Thymus (tissue), 11 donors: ENCODE measurements at regions not wholly inside any gene's neighbourhood (a gene's known extent, or its start where the extent isn't known, plus 50 kb on each side); places are given as distances from the start of the nearest gene placed in this dataset.
"Not testable (repeated sequence)": the region's sequence is repeated elsewhere in the genome, so short reads cannot be mapped to it uniquely, and the experiment has no call there.

ENCODE experiments used
- DNase-seq, 9 donors: peaks; one replicate each; pipeline ENCODE4 v3.0.0-alpha.2; 2013; ENCODE audit warnings: low spot score in 9 of 9, low read depth in 6 of 9, missing footprints in 1 of 9
- H3K27ac ChIP-seq, 2 donors: one replicate each; pipeline ENCODE4 v1.5.1; 2013; ENCODE audit warnings: control low read depth in 1 of 2, low read depth in 1 of 2, low read length in 1 of 2, mild to moderate bottlenecking in 1 of 2, moderate library complexity in 1 of 2
- H3K27me3 ChIP-seq, 2 donors: one replicate each; pipeline ENCODE4 v1.5.1; 2013; ENCODE audit warnings: low read length in 1 of 2; ENCODE audit not compliant: control insufficient read depth in 2 of 2, insufficient read depth in 1 of 2
- H3K36me3 ChIP-seq, 2 donors: one replicate each; pipeline ENCODE4 v1.5.1; 2013; ENCODE audit warnings: low read length in 1 of 2, mild to moderate bottlenecking in 1 of 2, moderate library complexity in 1 of 2; ENCODE audit not compliant: control insufficient read depth in 2 of 2, insufficient read depth in 2 of 2
- H3K4me1 ChIP-seq, 2 donors: one replicate each; pipeline ENCODE4 v1.5.1; 2013; ENCODE audit warnings: low read length in 2 of 2; ENCODE audit not compliant: control insufficient read depth in 2 of 2, insufficient read depth in 2 of 2
- H3K4me3 ChIP-seq, 2 donors: one replicate each; pipeline ENCODE4 v1.5.1; 2013; ENCODE audit warnings: low read length in 2 of 2, control low read depth in 1 of 2, mild to moderate bottlenecking in 1 of 2
- H3K9me3 ChIP-seq, 2 donors: one replicate each; pipeline ENCODE4 v1.5.1; 2013; ENCODE audit warnings: low read length in 1 of 2, mild to moderate bottlenecking in 1 of 2; ENCODE audit not compliant: control insufficient read depth in 2 of 2, insufficient read depth in 1 of 2
- WGBS: extraction: QIAGEN DNeasy Blood & Tissue Kit; methylation state at CpG from one replicate; pipeline ENCODE4 v1.1.7; 2013; 5-methylcytosine and 5-hydroxymethylcytosine counted together
- donor health status: healthy.

GRCh38 chr7:1354661-1355567, 104.4 kb downstream of the MICALL2 start:
- H3K36me3 ChIP-seq: no peaks in the 10 kb centered on the region
- WGBS: 87% methylated on average over 32 of the region's 32 CpGs
- DNase-seq: no peak
- H3K27ac ChIP-seq: no peak overlapping the region
- no peak overlapping the region for H3K4me3 ChIP-seq
- no peaks in the 10 kb centered on the region for H3K9me3 ChIP-seq
- peaks cover 0 to 6% of the 10 kb centered on the region in 2 donors for H3K27me3 ChIP-seq
- no peaks in the 10 kb centered on the region for H3K4me1 ChIP-seq

DNA sequence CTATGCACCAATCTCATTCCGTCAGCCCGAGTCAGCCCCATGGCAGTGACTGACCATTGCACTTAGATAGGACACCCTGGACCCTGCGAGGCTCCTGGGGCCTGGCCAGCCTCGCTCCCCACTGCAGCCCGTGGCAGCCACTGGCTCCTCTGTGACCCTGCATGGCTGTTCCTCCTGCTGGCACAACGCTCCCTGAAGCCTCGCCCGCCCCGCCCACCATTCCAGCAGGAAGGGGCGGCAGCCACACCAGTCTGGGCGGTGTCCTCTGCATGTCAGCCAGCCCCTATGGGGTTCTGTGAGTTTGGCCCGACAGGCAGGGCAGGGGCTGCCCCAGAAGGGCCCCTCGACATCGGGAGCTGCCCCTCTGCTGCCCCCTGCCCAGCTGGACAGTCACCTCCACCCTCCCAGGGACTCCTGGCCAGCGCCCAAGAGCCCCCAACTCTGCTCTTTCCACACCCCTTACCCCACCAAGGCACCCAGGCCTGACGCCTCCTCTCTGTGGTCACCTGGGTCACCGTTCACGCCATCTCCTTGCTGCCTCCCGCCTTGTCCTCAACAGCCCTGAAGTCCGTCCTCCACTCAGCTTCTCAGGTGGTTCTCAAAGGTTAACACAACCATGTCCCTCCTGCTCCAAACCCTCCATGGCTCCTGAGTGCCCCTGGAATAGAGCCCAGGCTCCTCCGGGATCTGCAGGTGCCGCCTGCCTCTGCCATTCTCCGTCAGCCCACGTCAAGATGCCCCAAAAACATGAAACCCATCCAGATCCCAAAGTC, 103.5 kb downstream of the MICALL2 start:
- no peak for DNase-seq
- no peaks in the 10 kb centered on the region for H3K4me1 ChIP-seq
- H3K4me3 ChIP-seq: no peak overlapping the region
- H3K36me3 ChIP-seq: no peaks in the 10 kb centered on the region
- H3K27ac ChIP-seq: no peak overlapping the region
- peaks cover 0 to 6% of the 10 kb centered on the region in 2 donors for H3K27me3 ChIP-seq
- no peaks in the 10 kb centered on the region for H3K9me3 ChIP-seq
- WGBS: 79% methylated on average over 24 of the region's 24 CpGs

- not testable (repeated sequence) for H3K27me3 ChIP-seq
These were observed 102.4 kb downstream of the MICALL2 start for GRCh38 chr7:1356853-1357252.

GRCh38 chr7:1357260-1357600, 102.0 kb downstream of the MICALL2 start:
- not testable (repeated sequence) for H3K27ac ChIP-seq, DNase-seq, H3K36me3 ChIP-seq, H3K9me3 ChIP-seq, H3K4me1 ChIP-seq, H3K4me3 ChIP-seq, H3K27me3 ChIP-seq
- WGBS: over 99% methylated on average over 3 of the region's 3 CpGs

More at GRCh38 chr7:1356853-1357252, 102.4 kb downstream of the MICALL2 start:
- H3K4me1 ChIP-seq, H3K9me3 ChIP-seq, H3K27ac ChIP-seq, H3K4me3 ChIP-seq, DNase-seq, H3K36me3 ChIP-seq: not testable (repeated sequence)
- WGBS: 98% methylated on average over 6 of the region's 6 CpGs

DNA sequence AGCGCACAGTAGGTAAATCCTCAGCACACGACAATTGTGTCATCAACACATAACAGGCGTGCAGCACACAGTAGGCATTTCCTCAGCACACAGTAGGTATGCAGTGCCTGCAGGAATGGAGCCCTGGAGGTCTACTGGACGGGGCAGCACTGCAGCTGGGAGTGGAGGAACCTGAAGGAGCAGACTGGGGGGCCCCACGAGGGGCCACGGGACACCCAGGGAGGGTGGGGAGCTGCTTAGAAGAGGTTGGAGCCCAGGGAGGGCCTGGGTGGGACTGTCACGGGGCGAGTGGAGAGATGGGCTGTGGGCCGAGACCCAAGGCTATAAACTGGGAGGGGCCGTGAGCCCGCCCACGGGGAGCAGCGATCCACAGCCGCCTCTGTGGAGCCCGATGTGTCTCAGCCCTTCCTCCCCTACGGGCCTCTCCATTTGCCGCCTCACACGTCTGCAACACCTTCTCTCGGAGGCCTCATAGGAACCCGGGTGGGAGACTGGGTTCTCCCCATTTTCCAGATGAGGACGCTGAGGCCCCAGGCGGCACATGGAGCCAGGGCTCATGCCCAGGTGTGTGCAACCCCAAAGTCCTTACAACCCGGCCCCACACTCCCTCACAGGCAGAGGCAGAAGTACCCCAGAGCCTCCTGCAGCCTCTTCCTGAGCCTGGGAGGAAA, 101.5 kb downstream of the MICALL2 start:
- no peak for DNase-seq
- H3K27me3 ChIP-seq: peaks cover 0 to 6% of the 10 kb centered on the region in 2 donors
- WGBS: 81% methylated on average over 23 of the region's 23 CpGs

DNA sequence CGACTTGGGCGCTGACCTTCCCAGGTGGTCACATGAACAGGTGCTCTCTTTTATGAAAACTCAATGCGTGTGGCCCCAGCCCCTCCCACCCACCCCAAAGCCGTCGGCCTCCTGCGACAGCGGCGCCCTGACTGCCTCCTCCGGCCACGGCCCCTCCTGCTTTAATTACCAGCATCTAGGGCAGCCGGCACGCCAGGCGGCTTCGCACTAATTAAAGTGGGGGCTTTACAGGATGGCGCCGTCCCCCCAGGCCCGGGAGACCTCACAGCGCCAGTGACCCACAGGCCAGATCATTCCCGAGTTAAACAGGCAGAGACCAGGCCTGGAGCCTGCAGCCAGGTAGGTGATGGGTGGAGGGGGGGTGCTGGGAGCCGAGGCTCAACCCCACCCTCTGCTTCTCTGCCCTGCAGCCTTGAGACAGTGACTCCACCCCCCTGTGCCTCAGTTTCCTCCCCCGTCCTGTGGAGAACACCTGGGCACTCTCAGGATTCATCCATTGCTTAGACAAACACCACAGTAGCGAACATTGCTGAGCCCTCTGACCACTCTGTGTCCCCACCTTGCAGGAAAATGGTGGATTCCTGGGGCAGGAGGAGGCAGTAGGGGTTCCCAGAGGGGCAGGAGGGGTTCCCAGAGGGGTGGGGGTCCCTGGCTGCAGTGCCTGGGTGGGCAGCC, 100.8 kb downstream of the MICALL2 start:
- H3K4me3 ChIP-seq: no peak overlapping the region
- no peak for DNase-seq
- H3K9me3 ChIP-seq: no peaks in the 10 kb centered on the region
- H3K27me3 ChIP-seq: peaks cover 0 to 6% of the 10 kb centered on the region in 2 donors
- H3K36me3 ChIP-seq: no peaks in the 10 kb centered on the region
- no peak overlapping the region for H3K27ac ChIP-seq
- WGBS: 69% methylated on average over 22 of the region's 22 CpGs
- no peaks in the 10 kb centered on the region for H3K4me1 ChIP-seq

More for the DNA sequence above, 101.5 kb downstream of the MICALL2 start:
- Histone ChIP-seq H3K4me3 (no peak overlapping the region), H3K27ac (no peak overlapping the region), H3K4me1 (no peaks in the 10 kb centered on the region), H3K9me3 (no peaks in the 10 kb centered on the region), H3K36me3 (no peaks in the 10 kb centered on the region)

- Histone ChIP-seq H3K4me1 (no peaks in the 10 kb centered on the region), H3K27me3 (peaks cover 0 to 8% of the 10 kb centered on the region in 2 donors), H3K36me3 (no peaks in the 10 kb centered on the region), H3K27ac (no peak overlapping the region), H3K9me3 (no peaks in the 10 kb centered on the region), H3K4me3 (no peak overlapping the region)
- DNase-seq: no peak
- WGBS: 81% methylated on average over 12 of the region's 12 CpGs
These were observed 100.2 kb downstream of the MICALL2 start for GRCh38 chr7:1359051-1359400.

DNA sequence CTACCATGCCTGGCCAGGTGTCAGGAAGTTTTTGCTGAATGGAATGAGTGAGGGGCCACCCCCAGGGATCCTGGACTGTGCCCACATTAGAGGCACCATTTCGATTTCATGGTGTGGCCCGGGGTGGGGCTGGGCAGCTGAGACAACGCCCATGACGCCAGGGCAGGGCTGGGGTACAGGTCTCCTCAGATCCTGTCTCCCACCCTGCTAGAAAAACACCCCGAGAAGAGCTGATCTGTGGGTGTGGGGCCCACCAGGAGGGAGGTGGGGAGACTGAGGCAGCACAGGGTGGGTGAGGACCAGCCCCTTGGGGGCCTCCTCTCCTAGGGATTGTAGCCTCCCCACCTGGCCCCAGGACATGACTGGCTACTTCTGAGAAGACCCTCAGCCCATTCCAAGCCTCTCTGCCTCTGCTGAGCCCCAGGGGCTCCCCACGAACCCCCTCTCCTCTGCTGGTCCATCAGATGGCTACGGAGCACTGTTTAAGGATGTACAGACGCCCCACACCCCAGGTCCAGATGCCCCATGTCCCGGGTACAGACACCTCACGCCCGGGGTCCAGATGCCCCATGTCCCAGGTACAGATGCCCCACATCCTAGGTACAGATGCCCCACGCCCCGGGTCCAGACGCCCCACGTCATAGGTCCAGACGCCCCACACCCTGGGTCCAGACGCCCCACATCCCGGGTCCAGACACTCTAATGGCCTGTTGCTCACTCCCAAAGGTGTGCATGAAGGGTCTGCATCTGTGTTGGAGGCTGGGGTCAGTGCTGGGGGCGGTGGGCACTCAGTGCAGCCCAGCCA, 99.4 kb downstream of the MICALL2 start:
- no peaks in the 10 kb centered on the region for H3K4me1 ChIP-seq
- H3K27ac ChIP-seq: no peak overlapping the region
- WGBS: 96% methylated on average over 19 of the region's 19 CpGs
- no peaks in the 10 kb centered on the region for H3K36me3 ChIP-seq
- DNase-seq: no peak
- H3K9me3 ChIP-seq: no peaks in the 10 kb centered on the region
- no peak overlapping the region for H3K4me3 ChIP-seq
- peaks cover 0 to 14% of the 10 kb centered on the region in 2 donors for H3K27me3 ChIP-seq
